Esophagus muscularis mucosa (tissue), 3 donors: ENCODE measurements at regions not wholly inside any gene's neighbourhood (a gene's known extent, or its start where the extent isn't known, plus 50 kb on each side); places are given as distances from the start of the nearest gene placed in this dataset.

Experiments used
- small RNA-seq, 3 donors: library from RNA; depleted of rRNA; stranded (forward); fragments of <200 nt; gene quantifications; one replicate each; pipeline ENCODE3, GENCODE V24; 2016

Small RNAs in the stretch of these regions (small RNA-seq; reads per million reads assigned to genes)
- gene AC005345.1: 0 reads per million in 3 donors
- gene RF00019: 0 reads per million in 3 donors
- 0 reads per million in 3 donors for gene RNU1-142P
